T-helper 1 cell treated with Interleukin-12 subunit alpha and Interleukin-12 subunit beta and Interleukin-4 antibody, amounts not matched to agents 30 μg/mL and 1 μg/mL, for 36 hours (primary cell): ENCODE measurements at regions not wholly inside any gene's neighbourhood (a gene's known extent, or its start where the extent isn't known, plus 50 kb on each side); places are given as distances from the start of the nearest gene placed in this dataset.

Experiments
- H3K27ac Mint-ChIP-seq: one replicate; pipeline ENCODE4 v1.8.0; 2021; ENCODE audit warnings: mild to moderate bottlenecking, mixed read lengths
- H3K27me3 Mint-ChIP-seq: one replicate; pipeline ENCODE4 v1.8.0; 2021; ENCODE audit warnings: low read depth, mixed read lengths
- H3K36me3 Mint-ChIP-seq: one replicate; pipeline ENCODE4 v1.8.0; 2021; ENCODE audit warnings: low read depth, mixed read lengths
- H3K4me1 Mint-ChIP-seq: one replicate; pipeline ENCODE4 v1.8.0; 2021; ENCODE audit warnings: low read depth, mixed read lengths
- H3K4me3 Mint-ChIP-seq: one replicate; pipeline ENCODE4 v1.8.0; 2021; ENCODE audit warnings: mild to moderate bottlenecking, moderate library complexity, mixed read lengths
- H3K9me3 Mint-ChIP-seq: one replicate; pipeline ENCODE4 v1.8.0; 2021; ENCODE audit warnings: mixed read lengths

DNA sequence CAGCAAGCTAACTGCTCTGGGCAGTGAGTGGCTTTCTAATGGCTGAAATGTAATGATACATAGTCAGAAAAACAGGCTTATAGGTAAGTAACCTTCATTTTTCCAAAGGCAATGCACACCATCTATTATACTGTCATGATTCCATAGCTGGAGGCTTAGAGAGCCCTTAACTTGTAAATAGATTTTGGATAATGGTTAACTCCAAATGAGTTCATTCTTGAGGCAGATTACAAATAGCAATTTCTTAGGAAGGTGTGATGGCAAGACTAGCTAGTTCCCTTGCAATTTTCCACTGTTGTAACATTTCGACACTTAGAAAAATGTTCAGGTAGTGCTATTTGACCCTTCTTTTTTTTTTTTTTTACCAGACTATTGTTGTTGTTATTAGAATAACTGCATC is 789.8 kb upstream of the PCDH9 start:
- Mint-ChIP-seq H3K27me3 (no peaks in the 10 kb centered on the region), H3K27ac (no peak overlapping the region), H3K36me3 (no peaks in the 10 kb centered on the region), H3K4me1 (no peaks in the 10 kb centered on the region), H3K4me3 (no peak overlapping the region), H3K9me3 (peaks cover 18% of the 10 kb centered on the region)

DNA sequence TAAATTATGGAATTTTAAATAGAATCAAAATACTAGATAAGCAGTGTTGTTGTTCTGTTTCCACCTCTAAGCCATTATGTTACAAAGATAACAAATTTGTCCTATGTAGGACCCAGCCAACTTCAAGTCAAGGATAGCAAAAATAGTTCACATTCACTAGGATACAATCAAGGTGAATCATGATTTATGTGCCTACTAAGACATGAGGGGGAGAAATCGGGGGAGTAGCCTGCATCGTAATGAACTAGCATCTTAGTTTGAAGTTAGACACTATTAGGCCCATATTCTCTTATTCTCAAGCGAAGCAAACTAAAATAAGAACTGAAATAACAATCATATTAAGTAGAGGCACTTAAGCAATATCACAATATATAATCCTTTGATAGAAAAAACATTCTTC is 779.4 kb upstream of the PCDH9 start:
- Mint-ChIP-seq H3K27me3 (no peaks in the 10 kb centered on the region), H3K4me3 (no peak overlapping the region), H3K27ac (no peak overlapping the region), H3K4me1 (no peaks in the 10 kb centered on the region), H3K9me3 (peaks cover 7% of the 10 kb centered on the region), H3K36me3 (no peaks in the 10 kb centered on the region)

DNA sequence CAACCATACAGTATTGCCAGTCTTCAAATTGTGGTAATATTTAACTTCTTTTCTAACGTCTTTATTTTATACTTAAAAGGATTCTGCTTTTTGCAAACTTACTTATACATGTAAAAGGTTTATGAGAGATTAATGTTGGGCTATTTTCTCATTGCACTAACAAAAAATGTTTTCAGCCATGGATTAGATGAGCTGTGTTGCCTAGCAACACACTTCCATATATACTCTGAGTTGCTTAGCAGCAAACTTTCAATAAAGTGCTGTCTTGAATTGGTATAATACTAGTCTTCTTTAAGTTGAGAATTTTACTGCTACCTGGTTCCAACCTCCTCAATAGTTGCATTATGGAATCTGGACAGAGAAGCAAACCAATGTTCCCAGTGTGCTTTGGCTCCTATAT is 777.4 kb upstream of the PCDH9 start:
- H3K9me3 Mint-ChIP-seq: peaks cover 7% of the 10 kb centered on the region
- no peaks in the 10 kb centered on the region for H3K27me3 Mint-ChIP-seq
- no peak overlapping the region for H3K4me3 Mint-ChIP-seq
- H3K27ac Mint-ChIP-seq: no peak overlapping the region
- H3K4me1 Mint-ChIP-seq: no peaks in the 10 kb centered on the region
- H3K36me3 Mint-ChIP-seq: no peaks in the 10 kb centered on the region

DNA sequence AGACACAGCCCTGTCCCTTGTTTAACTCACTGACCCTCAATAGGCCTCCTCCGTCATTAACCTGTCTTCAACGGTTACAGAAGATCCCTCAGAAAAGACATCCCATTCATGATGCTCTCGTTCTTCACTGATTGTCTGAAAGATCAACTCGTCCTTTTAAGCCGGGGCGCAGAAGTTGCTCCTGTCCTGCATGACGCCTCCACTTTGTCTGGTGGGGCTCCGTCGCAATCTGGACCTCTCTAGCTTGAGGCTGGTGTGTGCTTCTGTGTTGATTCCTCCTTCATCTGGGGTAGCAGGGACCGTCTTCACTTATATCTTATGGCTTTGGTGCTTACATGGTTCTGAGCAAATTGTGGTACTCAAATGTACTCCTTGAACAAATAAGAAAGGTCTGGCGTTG is 766.0 kb upstream of the PCDH9 start:
- Mint-ChIP-seq H3K9me3 (peaks cover 10% of the 10 kb centered on the region), H3K36me3 (no peaks in the 10 kb centered on the region), H3K27me3 (no peaks in the 10 kb centered on the region), H3K27ac (no peak overlapping the region), H3K4me3 (no peak overlapping the region), H3K4me1 (no peaks in the 10 kb centered on the region)

DNA sequence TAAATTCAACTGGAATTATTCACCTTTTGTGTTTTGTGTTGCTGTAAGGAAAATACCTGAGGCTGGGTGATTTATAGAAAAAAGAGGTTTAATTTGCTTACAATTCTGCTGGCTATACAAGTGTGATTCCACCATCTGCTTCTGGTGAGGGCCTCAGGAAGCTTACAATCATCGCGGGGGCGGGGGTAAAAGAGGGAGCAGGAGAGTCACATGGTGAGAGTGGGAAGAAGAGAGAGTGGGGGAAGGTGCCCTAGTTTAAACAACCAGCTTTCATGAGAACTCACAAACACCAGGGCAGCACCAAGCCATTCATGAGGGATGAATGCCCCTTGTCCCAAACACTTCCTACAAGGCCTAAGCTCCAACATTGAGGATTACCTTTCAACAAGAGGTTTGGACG is 760.7 kb upstream of the PCDH9 start:
- no peak overlapping the region for H3K4me3 Mint-ChIP-seq
- H3K27me3 Mint-ChIP-seq: no peaks in the 10 kb centered on the region
- H3K9me3 Mint-ChIP-seq: peaks cover 16% of the 10 kb centered on the region
- H3K4me1 Mint-ChIP-seq: no peaks in the 10 kb centered on the region
- H3K36me3 Mint-ChIP-seq: no peaks in the 10 kb centered on the region
- no peak overlapping the region for H3K27ac Mint-ChIP-seq

DNA sequence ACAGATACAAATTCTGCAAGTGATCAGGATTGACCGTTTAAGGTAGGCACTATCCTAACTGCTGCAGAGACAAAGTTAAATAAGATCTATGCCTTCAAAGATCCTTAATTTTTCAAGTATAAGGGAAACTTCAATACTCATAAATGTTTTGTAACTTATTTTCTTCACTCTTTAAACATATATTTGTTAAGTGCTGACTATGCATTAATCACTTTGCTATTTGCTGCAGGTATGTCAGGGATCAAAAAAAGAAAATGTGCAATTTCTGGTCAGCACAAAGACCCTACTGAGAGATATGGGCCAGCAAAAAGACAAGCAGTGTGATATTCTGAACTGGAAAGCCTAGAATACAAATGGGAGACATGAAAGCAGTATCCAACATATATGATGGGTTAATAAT is 756.1 kb upstream of the PCDH9 start:
- no peaks in the 10 kb centered on the region for H3K36me3 Mint-ChIP-seq
- no peaks in the 10 kb centered on the region for H3K27me3 Mint-ChIP-seq
- H3K9me3 Mint-ChIP-seq: peaks cover 16% of the 10 kb centered on the region
- H3K4me1 Mint-ChIP-seq: no peaks in the 10 kb centered on the region
- no peak overlapping the region for H3K27ac Mint-ChIP-seq
- no peak overlapping the region for H3K4me3 Mint-ChIP-seq

DNA sequence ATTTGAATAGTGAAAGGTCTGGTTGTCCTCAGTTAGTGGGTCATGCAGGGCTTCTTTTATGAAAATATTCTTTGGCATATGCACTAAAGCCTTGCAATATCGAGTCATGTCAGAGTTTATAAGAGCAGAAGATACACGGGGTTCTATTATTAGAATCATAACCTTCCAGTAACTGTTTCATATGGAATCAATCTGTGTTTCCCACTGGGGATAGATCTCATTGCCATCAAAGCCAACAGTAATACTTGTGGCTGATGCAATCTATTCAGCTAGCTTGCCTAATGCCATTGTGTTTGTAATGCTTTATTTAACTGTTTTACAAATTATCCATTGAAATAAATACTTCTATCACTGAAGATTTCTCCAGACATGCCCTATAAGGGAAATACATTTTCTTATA is 746.9 kb upstream of the PCDH9 start:
- no peaks in the 10 kb centered on the region for H3K4me1 Mint-ChIP-seq
- no peak overlapping the region for H3K27ac Mint-ChIP-seq
- no peaks in the 10 kb centered on the region for H3K27me3 Mint-ChIP-seq
- no peak overlapping the region for H3K4me3 Mint-ChIP-seq
- peaks cover 11% of the 10 kb centered on the region for H3K9me3 Mint-ChIP-seq
- no peaks in the 10 kb centered on the region for H3K36me3 Mint-ChIP-seq

DNA sequence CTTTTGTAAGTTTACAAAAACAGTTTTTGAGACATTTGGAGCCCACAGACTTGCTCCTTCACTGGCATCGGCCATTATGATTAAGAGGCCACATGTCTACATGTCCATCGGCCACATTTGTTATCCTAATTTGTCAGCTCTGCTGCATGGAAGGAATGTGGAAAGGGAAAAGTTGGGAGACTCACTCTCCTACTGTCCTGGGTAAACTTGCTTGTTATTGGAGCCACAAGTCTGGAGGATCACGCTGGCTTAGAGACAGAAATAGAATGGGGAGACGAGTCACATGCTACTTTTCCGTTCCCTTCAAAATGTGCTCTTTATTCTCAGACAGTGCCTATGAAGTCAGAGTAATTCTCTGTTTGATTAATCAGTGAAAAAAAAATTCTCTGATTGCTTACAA is 741.2 kb upstream of the PCDH9 start:
- no peaks in the 10 kb centered on the region for H3K36me3 Mint-ChIP-seq
- no peaks in the 10 kb centered on the region for H3K4me1 Mint-ChIP-seq
- no peak overlapping the region for H3K4me3 Mint-ChIP-seq
- H3K27ac Mint-ChIP-seq: no peak overlapping the region
- peaks cover 10% of the 10 kb centered on the region for H3K9me3 Mint-ChIP-seq
- no peaks in the 10 kb centered on the region for H3K27me3 Mint-ChIP-seq

DNA sequence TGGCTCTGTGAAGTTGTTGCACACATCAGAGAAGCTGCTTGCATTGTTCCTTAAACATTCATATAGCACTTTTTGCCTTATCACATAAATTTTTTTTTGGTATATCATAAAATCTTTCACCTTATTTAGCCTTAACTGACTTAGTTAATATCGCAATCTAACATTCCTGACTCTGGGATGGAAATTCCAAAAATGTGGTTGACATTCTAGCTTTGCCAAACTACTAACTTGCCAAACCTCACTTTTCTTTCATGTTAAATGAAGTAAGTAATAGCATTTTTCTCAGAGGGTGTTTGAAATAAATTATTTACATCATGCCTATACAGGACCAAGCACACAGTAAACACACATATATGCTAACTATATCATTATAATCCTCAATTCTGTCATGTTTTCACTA is 736.9 kb upstream of the PCDH9 start:
- Mint-ChIP-seq H3K9me3 (peaks cover 19% of the 10 kb centered on the region), H3K27me3 (no peaks in the 10 kb centered on the region), H3K4me3 (no peak overlapping the region), H3K36me3 (no peaks in the 10 kb centered on the region), H3K4me1 (no peaks in the 10 kb centered on the region), H3K27ac (no peak overlapping the region)

DNA sequence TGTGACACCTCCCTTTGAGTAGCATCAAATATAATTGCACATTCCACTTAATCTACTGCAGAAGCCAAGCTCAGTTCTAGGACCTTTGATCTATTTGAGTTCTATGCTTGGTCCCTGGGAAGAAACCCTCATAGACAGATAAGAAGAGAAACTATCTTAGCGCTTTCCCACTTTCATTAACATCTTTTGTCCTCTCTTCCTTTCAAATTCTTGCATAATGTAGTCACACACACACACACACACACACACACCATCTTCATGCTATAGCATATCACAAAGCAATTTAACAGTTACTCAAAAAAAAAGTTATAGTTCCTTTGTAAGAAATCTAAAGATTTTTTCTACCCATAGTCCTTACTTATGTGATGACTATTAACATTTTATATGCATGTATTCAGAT is 735.9 kb upstream of the PCDH9 start:
- no peak overlapping the region for H3K4me3 Mint-ChIP-seq
- peaks cover 19% of the 10 kb centered on the region for H3K9me3 Mint-ChIP-seq
- no peaks in the 10 kb centered on the region for H3K4me1 Mint-ChIP-seq
- no peak overlapping the region for H3K27ac Mint-ChIP-seq
- no peaks in the 10 kb centered on the region for H3K27me3 Mint-ChIP-seq
- no peaks in the 10 kb centered on the region for H3K36me3 Mint-ChIP-seq

DNA sequence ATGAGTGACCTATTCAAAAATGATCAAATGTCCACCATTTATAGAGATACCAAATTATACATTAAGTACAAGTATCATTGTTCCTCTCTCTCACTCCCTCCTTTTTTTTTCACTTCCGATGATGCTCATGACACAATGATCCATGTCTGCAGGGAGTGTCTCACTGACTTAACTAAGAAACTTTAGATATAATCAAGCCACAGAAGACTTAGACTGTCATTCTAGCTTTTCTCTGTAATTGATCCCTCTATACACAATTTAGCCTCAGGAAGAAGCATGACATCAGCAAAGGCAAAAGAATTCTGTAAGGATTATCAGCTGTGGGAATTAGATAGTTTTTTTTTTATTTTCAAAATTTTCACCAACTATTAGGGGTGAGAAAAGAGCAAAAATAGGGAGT is 734.9 kb upstream of the PCDH9 start:
- Mint-ChIP-seq H3K36me3 (no peaks in the 10 kb centered on the region), H3K4me3 (no peak overlapping the region), H3K9me3 (peaks cover 19% of the 10 kb centered on the region), H3K27me3 (no peaks in the 10 kb centered on the region), H3K4me1 (no peaks in the 10 kb centered on the region), H3K27ac (no peak overlapping the region)

DNA sequence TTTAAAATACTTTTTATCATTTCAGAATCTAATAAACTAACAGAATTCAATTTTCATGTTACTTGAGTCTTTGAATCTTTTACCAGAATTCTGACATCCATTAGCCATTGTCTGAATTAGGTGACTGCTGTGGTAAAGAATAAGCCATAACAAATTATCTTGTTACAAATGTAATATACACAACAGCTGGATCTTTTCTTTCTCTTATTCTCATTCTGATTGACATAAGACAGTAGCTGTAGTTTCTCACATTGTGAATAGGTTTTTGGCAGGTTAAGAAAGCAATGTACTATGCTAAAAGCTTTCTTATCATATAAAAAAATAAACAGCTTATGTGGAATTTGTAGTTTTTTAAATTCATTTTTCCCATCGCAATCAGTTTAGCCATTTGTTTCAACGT is 734.0 kb upstream of the PCDH9 start:
- Mint-ChIP-seq H3K36me3 (no peaks in the 10 kb centered on the region), H3K27ac (no peak overlapping the region), H3K4me3 (no peak overlapping the region), H3K9me3 (peaks cover 22% of the 10 kb centered on the region), H3K4me1 (no peaks in the 10 kb centered on the region), H3K27me3 (no peaks in the 10 kb centered on the region)

DNA sequence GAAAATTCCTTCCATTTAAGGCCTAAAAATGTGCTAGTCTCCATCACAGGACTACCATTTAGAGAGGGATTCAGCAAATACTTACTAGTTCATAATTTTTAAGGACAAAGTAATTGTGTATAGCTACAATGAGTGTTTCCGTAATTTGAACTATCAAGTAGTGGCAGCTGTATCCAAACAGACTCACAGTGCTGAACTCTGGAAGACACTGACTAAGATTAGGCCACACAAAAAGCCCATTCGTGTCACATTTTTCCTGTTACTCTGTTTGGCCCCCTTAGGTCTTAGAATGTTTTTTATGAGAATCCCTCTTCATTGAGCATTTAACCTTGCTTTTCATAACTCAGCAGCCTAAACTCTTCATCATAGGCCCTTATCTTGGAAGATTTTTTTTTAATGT is 731.2 kb upstream of the PCDH9 start:
- no peaks in the 10 kb centered on the region for H3K27me3 Mint-ChIP-seq
- H3K36me3 Mint-ChIP-seq: no peaks in the 10 kb centered on the region
- peaks cover 31% of the 10 kb centered on the region for H3K9me3 Mint-ChIP-seq
- no peaks in the 10 kb centered on the region for H3K4me1 Mint-ChIP-seq
- H3K4me3 Mint-ChIP-seq: no peak overlapping the region
- no peak overlapping the region for H3K27ac Mint-ChIP-seq

DNA sequence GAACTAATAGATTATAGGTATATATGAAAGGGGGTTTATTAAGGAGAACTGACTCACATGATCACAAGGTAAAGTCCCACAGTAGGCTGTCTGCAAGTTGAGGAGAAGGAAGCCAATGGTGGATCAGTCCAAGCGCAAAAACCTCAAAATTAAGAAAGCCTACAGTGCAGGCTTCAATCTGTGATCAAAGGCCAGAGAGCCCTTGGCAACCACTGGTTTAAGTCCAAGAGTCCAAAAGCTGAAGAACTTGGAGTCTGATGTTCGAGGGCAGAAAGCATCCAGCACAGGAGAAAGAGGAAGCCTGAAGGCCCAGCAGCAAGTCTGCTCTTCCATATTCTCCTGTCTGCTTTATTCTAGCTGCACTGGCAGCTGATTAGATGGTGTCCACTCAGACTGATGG is 721.3 kb upstream of the PCDH9 start:
- Mint-ChIP-seq H3K4me3 (no peak overlapping the region), H3K4me1 (no peaks in the 10 kb centered on the region), H3K27me3 (no peaks in the 10 kb centered on the region), H3K9me3 (peaks cover 9% of the 10 kb centered on the region), H3K36me3 (no peaks in the 10 kb centered on the region), H3K27ac (no peak overlapping the region)

DNA sequence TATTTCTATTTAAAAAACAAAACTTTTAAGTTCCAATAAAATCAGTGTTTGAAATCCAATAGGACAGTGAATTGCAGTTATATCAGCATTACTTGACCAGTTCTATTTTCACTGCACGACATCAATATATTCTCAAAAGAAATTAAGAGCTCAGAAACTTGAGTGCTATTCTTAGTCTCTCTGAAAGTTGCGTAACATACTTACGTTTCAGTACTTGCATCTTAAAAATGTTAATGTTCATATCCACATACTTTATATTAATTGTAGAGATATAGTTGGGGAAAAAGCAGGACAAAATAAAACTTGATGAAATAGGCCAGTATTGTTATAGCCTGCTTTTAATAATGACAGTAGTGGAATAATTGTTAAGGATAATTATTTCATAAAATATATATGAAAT is 720.5 kb upstream of the PCDH9 start:
- H3K4me1 Mint-ChIP-seq: no peaks in the 10 kb centered on the region
- H3K9me3 Mint-ChIP-seq: peaks cover under 1% of the 10 kb centered on the region
- H3K4me3 Mint-ChIP-seq: no peak overlapping the region
- no peaks in the 10 kb centered on the region for H3K36me3 Mint-ChIP-seq
- no peak overlapping the region for H3K27ac Mint-ChIP-seq
- no peaks in the 10 kb centered on the region for H3K27me3 Mint-ChIP-seq

DNA sequence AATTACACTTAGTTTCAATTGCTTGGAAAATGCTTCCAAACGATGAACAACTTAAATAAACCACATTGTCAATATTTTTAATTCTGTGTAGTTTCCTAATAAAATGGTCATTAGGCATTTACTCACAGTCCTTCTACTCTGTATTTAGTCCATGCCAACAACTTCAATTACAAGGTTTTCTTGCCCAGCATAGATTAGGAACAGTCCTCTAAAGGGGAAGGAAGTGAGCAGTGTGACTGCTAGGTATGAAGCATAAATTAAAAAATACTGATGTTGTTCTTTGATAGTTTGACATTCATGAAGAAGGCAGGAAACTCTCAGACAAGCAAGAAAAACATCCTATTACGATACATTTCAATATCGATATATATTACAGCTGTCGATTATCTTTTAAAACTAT is 716.0 kb upstream of the PCDH9 start:
- no peak overlapping the region for H3K4me3 Mint-ChIP-seq
- H3K36me3 Mint-ChIP-seq: no peaks in the 10 kb centered on the region
- H3K4me1 Mint-ChIP-seq: no peaks in the 10 kb centered on the region
- no peak overlapping the region for H3K27ac Mint-ChIP-seq
- peaks cover 16% of the 10 kb centered on the region for H3K9me3 Mint-ChIP-seq
- no peaks in the 10 kb centered on the region for H3K27me3 Mint-ChIP-seq
